Activated naive CD8-positive, alpha-beta T cell treated with anti-CD3 and anti-CD28 coated beads, Interleukin-2, amount 10 ng/mL, durations not matched to agents 7 days and 5 days (primary cell): ENCODE measurements at regions not wholly inside any gene's neighbourhood (a gene's known extent, or its start where the extent isn't known, plus 50 kb on each side); places are given as distances from the start of the nearest gene placed in this dataset.
"Not testable (repeated sequence)": the region's sequence is repeated elsewhere in the genome, so short reads cannot be mapped to it uniquely, and the experiment has no call there.

Source experiments
- ATAC-seq: fragments of 150-1000 bp; cut with Tn5 transposase; one replicate; pipeline ENCODE4 v1.10.0; 2021; ENCODE audit warnings: low read depth, moderate library complexity
- POLR2A ChIA-PET: fragments of 350-600 bp; sonication (Branson Sonifier 250); formaldehyde crosslinking; loops from one replicate; lab custom pipeline; 2021; ENCODE audit warnings: antibody characterized with exemption; lab: Charles Lee
- DNase-seq: peaks from one replicate; pipeline ENCODE4 v3.0.0; 2021
- H3K27ac Mint-ChIP-seq: one replicate; pipeline ENCODE4 v1.8.0; 2022; ENCODE audit warnings: mild to moderate bottlenecking, mixed read lengths
- H3K27me3 Mint-ChIP-seq: one replicate; pipeline ENCODE4 v1.8.0; 2022; ENCODE audit warnings: mild to moderate bottlenecking, moderate library complexity, mixed read lengths
- H3K36me3 Mint-ChIP-seq: one replicate; pipeline ENCODE4 v1.8.0; 2021; ENCODE audit warnings: mild to moderate bottlenecking, mixed read lengths
- H3K4me1 Mint-ChIP-seq: one replicate; pipeline ENCODE4 v1.8.0; 2021; ENCODE audit warnings: mixed read lengths
- H3K4me3 Mint-ChIP-seq: one replicate; pipeline ENCODE4 v1.8.0; 2022; ENCODE audit warnings: mild to moderate bottlenecking, moderate library complexity, mixed read lengths
- H3K9me3 Mint-ChIP-seq: one replicate; pipeline ENCODE4 v1.8.0; 2021; ENCODE audit warnings: mixed read lengths

- H3K4me3 Mint-ChIP-seq = no peak overlapping the region
- no peaks in the 10 kb centered on the region for H3K27me3 Mint-ChIP-seq
- H3K4me1 Mint-ChIP-seq = no peaks in the 10 kb centered on the region
- H3K9me3 Mint-ChIP-seq = peaks cover 13% of the 10 kb centered on the region
- no peak overlapping the region for H3K27ac Mint-ChIP-seq
- ATAC-seq (no peak), DNase-seq (no peak)
- H3K36me3 Mint-ChIP-seq = no peaks in the 10 kb centered on the region
- POLR2A ChIA-PET = no interaction called here
These were observed 1640.2 kb upstream of the PRMT6 start for GRCh38 chr1:105416261-105416660.

- no peak for ATAC-seq
- Mint-ChIP-seq H3K4me1 (no peaks in the 10 kb centered on the region), H3K36me3 (no peaks in the 10 kb centered on the region), H3K9me3 (peaks cover 13% of the 10 kb centered on the region), H3K27ac (no peak overlapping the region), H3K27me3 (no peaks in the 10 kb centered on the region), H3K4me3 (no peak overlapping the region)
- POLR2A ChIA-PET = no interaction called here
- no peak for DNase-seq
These were observed 1637.4 kb upstream of the PRMT6 start for GRCh38 chr1:105419030-105419429.

- Mint-ChIP-seq H3K36me3 (no peaks in the 10 kb centered on the region), H3K4me3 (no peak overlapping the region), H3K9me3 (peaks cover 2% of the 10 kb centered on the region), H3K4me1 (no peaks in the 10 kb centered on the region), H3K27ac (no peak overlapping the region), H3K27me3 (no peaks in the 10 kb centered on the region)
- DNase-seq (no peak), ATAC-seq (no peak)
- POLR2A ChIA-PET = no interaction called here
These were observed 1628.9 kb upstream of the PRMT6 start for GRCh38 chr1:105427543-105427942.

- Mint-ChIP-seq H3K36me3 (no peaks in the 10 kb centered on the region), H3K27me3 (no peaks in the 10 kb centered on the region), H3K9me3 (peaks cover 5% of the 10 kb centered on the region), H3K4me1 (no peaks in the 10 kb centered on the region), H3K27ac (no peak overlapping the region), H3K4me3 (no peak overlapping the region)
- POLR2A ChIA-PET = no interaction called here
- ATAC-seq = no peak
- DNase-seq = no peak
These were observed 1619.8 kb upstream of the PRMT6 start for GRCh38 chr1:105436589-105437259.

GRCh38 chr1:105437847-105438246, 1618.6 kb upstream of the PRMT6 start:
- Mint-ChIP-seq H3K36me3 (no peaks in the 10 kb centered on the region), H3K9me3 (peaks cover 5% of the 10 kb centered on the region), H3K27ac (no peak overlapping the region), H3K4me1 (no peaks in the 10 kb centered on the region), H3K4me3 (no peak overlapping the region), H3K27me3 (no peaks in the 10 kb centered on the region)
- POLR2A ChIA-PET = no interaction called here
- ATAC-seq (no peak), DNase-seq (no peak)

- Mint-ChIP-seq H3K4me1 (no peaks in the 10 kb centered on the region), H3K27ac (no peak overlapping the region), H3K36me3 (no peaks in the 10 kb centered on the region), H3K9me3 (peaks cover 15% of the 10 kb centered on the region), H3K27me3 (no peaks in the 10 kb centered on the region), H3K4me3 (no peak overlapping the region)
- no peak for ATAC-seq
- POLR2A ChIA-PET = no interaction called here
- DNase-seq = no peak
These were observed 1613.6 kb upstream of the PRMT6 start for GRCh38 chr1:105442901-105443300.

GRCh38 chr1:105459759-105460158, 1596.7 kb upstream of the PRMT6 start:
- POLR2A ChIA-PET = no interaction called here
- Mint-ChIP-seq H3K4me3 (no peak overlapping the region), H3K27me3 (no peaks in the 10 kb centered on the region), H3K4me1 (no peaks in the 10 kb centered on the region), H3K27ac (no peak overlapping the region), H3K9me3 (peaks cover 2% of the 10 kb centered on the region), H3K36me3 (no peaks in the 10 kb centered on the region)
- no peak for ATAC-seq
- DNase-seq = no peak

GRCh38 chr1:105462308-105462707, 1594.2 kb upstream of the PRMT6 start:
- no peaks in the 10 kb centered on the region for H3K27me3 Mint-ChIP-seq
- POLR2A ChIA-PET = no interaction called here
- peaks cover 7% of the 10 kb centered on the region for H3K9me3 Mint-ChIP-seq
- H3K4me3 Mint-ChIP-seq = no peak overlapping the region
- H3K27ac Mint-ChIP-seq = no peak overlapping the region
- H3K36me3 Mint-ChIP-seq = no peaks in the 10 kb centered on the region
- ATAC-seq = no peak
- H3K4me1 Mint-ChIP-seq = no peaks in the 10 kb centered on the region
- DNase-seq = no peak

- POLR2A ChIA-PET = no interaction called here
These were observed 1588.9 kb upstream of the PRMT6 start for GRCh38 chr1:105467549-105467948.

GRCh38 chr1:105470541-105470940, 1585.9 kb upstream of the PRMT6 start:
- H3K36me3 Mint-ChIP-seq, DNase-seq, H3K9me3 Mint-ChIP-seq, H3K27ac Mint-ChIP-seq, POLR2A ChIA-PET, H3K4me3 Mint-ChIP-seq, H3K27me3 Mint-ChIP-seq, ATAC-seq, H3K4me1 Mint-ChIP-seq: not testable (repeated sequence)

More at GRCh38 chr1:105467549-105467948, 1588.9 kb upstream of the PRMT6 start:
- no peak for ATAC-seq
- no peaks in the 10 kb centered on the region for H3K27me3 Mint-ChIP-seq
- no peak overlapping the region for H3K27ac Mint-ChIP-seq
- H3K36me3 Mint-ChIP-seq = no peaks in the 10 kb centered on the region
- H3K9me3 Mint-ChIP-seq = peaks cover 9% of the 10 kb centered on the region
- no peak for DNase-seq
- no peaks in the 10 kb centered on the region for H3K4me1 Mint-ChIP-seq
- H3K4me3 Mint-ChIP-seq = no peak overlapping the region

- no peaks in the 10 kb centered on the region for H3K4me1 Mint-ChIP-seq
- H3K27me3 Mint-ChIP-seq = no peaks in the 10 kb centered on the region
- ATAC-seq (no peak), DNase-seq (no peak)
- H3K4me3 Mint-ChIP-seq = no peak overlapping the region
- no peaks in the 10 kb centered on the region for H3K9me3 Mint-ChIP-seq
- no peak overlapping the region for H3K27ac Mint-ChIP-seq
- H3K36me3 Mint-ChIP-seq = no peaks in the 10 kb centered on the region
- POLR2A ChIA-PET = no interaction called here
These were observed 1573.0 kb upstream of the PRMT6 start for GRCh38 chr1:105483436-105483835.

GRCh38 chr1:105485207-105485606, 1571.3 kb upstream of the PRMT6 start:
- Mint-ChIP-seq H3K27ac (no peak overlapping the region), H3K36me3 (no peaks in the 10 kb centered on the region), H3K4me3 (no peak overlapping the region), H3K9me3 (no peaks in the 10 kb centered on the region), H3K4me1 (no peaks in the 10 kb centered on the region), H3K27me3 (no peaks in the 10 kb centered on the region)
- ATAC-seq (no peak), DNase-seq (no peak)
- POLR2A ChIA-PET = no interaction called here

- Mint-ChIP-seq H3K9me3 (no peaks in the 10 kb centered on the region), H3K4me3 (no peak overlapping the region), H3K4me1 (no peaks in the 10 kb centered on the region), H3K27me3 (no peaks in the 10 kb centered on the region), H3K36me3 (no peaks in the 10 kb centered on the region), H3K27ac (no peak overlapping the region)
- no peak for ATAC-seq
- POLR2A ChIA-PET = no interaction called here
- DNase-seq = no peak
These were observed 1563.6 kb upstream of the PRMT6 start for GRCh38 chr1:105492921-105493320.

GRCh38 chr1:105516068-105516467, 1540.4 kb upstream of the PRMT6 start:
- ATAC-seq = no peak

More at GRCh38 chr1:105516068-105516467, 1540.4 kb upstream of the PRMT6 start:
- Mint-ChIP-seq H3K4me1 (no peaks in the 10 kb centered on the region), H3K27ac (no peak overlapping the region), H3K36me3 (no peaks in the 10 kb centered on the region), H3K9me3 (no peaks in the 10 kb centered on the region), H3K27me3 (no peaks in the 10 kb centered on the region), H3K4me3 (no peak overlapping the region)
- DNase-seq = no peak
- POLR2A ChIA-PET = no interaction called here
